GOT3 (cell line): ENCODE measurements at regions not wholly inside any gene's neighbourhood (a gene's known extent, or its start where the extent isn't known, plus 50 kb on each side); places are given as distances from the start of the nearest gene placed in this dataset.

Source experiments
- DNase-seq: peaks from one replicate; lab custom pipeline; 2025; ENCODE audit warnings: mixed read lengths; lab: John Stamatoyannopoulos, UW

GRCh38 chr2:103506812-103507211, 745.0 kb downstream of the TMEM182 start:
- DNase-seq: no peak

DNA sequence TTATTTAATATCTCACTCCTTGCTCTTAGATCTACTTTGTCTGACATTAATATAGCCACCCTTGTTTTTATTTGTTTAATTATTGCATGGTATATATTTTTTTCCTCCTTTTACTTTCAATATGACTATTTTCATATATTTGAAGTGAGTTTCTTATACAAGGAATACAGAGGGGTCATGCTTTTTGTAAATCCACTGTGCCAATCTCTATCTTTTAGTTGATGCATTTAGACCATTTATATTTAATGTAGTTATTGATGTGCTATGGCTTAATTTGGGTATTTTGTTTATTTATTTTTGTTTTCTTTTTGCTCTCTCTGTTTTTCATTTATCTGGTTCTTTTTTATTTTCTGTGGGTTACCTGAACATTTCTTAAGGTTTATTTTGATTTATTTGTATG, 750.6 kb downstream of the TMEM182 start:
- DNase-seq: no peak

GRCh38 chr2:103520547-103520946, 758.7 kb downstream of the TMEM182 start:
- no peak for DNase-seq

- DNase-seq: no peak
Observed at GRCh38 chr2:103525756-103526155, 763.9 kb downstream of the TMEM182 start.

DNA sequence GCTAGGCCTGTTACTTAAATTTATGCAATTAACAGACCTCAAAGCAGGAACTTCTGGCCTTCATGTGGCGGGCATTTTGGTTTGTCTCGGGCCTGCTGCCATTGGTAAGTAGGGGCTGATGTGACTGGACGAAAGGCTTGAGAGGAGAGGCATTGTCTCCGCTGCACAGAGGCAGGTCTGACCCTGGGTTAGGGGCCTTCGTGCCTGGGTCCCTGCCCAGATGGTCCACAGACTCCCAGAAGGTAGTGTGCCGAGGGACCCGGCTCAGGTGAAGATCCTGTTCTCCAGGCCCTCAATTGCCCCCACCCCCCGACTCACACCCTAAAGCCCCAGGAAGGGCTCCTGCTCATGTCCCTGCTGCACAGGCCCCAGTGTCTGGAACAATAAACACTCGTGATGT, 764.9 kb downstream of the TMEM182 start:
- DNase-seq: no peak

DNA sequence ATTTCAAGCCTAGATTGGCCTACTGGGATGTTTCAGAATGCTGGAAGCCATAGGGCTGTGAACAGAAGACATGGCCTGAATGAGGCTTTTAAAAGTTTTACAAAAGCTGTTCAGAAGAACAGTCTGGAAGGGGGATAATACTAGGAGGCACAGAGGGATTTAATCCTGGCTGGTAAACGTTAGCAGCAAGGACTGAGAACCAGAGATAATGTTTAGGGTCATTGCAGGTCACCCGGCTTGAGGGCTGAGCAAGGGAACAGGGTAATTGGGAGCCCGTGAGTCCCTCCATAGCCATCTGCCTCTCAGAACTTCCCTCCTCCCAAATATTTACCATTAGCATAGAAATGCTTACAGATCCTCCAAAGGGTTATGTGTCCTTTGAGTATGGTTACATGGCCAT, 765.4 kb downstream of the TMEM182 start:
- no peak for DNase-seq

DNA sequence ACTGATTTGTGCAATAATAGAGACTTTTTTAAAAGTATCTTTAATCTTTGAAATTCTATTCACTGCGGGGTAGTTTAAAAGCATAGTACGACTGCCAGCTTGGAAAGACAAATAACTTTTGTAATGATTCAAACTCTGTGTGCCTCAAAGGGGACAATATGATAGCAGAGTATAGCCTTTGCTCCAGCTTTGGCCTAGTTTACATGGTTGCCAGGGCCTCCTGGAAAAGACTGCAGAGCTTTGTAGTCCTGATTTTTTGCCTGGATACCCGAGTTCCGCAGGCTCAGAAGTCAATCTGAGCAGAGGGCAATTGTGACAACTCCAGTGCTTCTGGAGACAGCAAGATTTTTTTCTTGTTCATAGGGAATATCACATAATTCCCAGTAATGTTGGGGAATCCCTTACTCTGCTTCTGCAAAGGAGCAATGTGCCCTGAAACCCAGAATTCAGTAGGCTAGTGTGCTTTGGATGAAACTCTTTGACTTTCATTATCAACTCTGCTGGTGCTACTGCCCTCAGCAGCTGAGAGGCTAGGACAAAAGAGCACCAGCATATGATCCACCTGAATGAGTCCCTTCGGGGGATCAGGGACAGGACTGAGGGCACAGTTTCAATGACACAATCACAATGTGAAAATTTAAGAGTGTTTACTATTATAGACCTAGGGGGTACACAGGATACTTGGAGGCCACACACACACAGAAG, 768.1 kb downstream of the TMEM182 start:
- DNase-seq: no peak

- DNase-seq: no peak
Observed at GRCh38 chr2:103552775-103553174, 790.9 kb downstream of the TMEM182 start.

GRCh38 chr2:103594823-103595222, 833.0 kb downstream of the TMEM182 start:
- DNase-seq: no peak

GRCh38 chr2:103605071-103605780, 843.4 kb downstream of the TMEM182 start:
- DNase-seq: no peak

GRCh38 chr2:103615611-103616105, 853.8 kb downstream of the TMEM182 start:
- DNase-seq: no peak

- DNase-seq: no peak
Observed at GRCh38 chr2:103616891-103617290, 855.1 kb downstream of the TMEM182 start.

DNA sequence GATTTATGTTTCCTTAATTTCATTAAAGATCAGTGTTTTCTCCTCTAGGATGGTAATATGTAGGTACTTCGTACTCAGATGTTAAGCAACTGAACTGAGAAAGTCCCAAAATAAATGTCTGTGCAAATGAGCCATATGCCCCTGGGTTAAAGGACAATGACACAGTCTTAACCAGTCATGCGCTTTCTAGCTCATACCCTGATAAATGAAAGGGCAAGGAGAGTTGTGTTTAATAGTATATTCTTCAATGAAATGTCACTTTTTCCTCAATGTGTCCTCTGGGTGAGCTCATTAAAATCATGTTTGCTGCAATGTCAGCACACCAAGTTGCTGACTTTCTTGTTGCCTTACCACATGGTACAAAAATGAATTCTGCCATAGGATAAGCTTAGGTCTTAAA, 856.3 kb downstream of the TMEM182 start:
- DNase-seq: no peak

- no peak for DNase-seq
Observed at GRCh38 chr2:103627301-103627700, 865.5 kb downstream of the TMEM182 start.

DNA sequence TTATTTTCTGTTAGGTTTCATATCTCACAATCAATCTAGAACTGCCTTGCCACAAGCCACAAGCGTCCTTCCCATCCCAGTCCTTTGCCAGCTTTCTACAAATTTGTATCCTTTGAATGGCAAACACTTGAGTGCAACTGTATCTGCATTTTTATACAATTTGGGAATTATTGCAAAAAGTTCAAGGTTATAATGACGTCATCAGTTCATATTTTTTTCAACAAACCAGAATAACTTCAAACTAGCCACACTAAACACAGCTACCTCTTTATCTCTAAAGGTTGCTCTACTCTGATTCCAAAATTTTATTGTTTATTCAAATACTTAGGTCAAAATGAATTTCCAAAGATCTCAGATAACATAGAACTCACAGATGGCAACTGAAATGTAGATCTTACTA, 877.1 kb downstream of the TMEM182 start:
- DNase-seq: no peak

GRCh38 chr2:103656558-103656957, 894.7 kb downstream of the TMEM182 start:
- DNase-seq: no peak

GRCh38 chr2:103660519-103660918, 898.7 kb downstream of the TMEM182 start:
- DNase-seq: no peak

DNA sequence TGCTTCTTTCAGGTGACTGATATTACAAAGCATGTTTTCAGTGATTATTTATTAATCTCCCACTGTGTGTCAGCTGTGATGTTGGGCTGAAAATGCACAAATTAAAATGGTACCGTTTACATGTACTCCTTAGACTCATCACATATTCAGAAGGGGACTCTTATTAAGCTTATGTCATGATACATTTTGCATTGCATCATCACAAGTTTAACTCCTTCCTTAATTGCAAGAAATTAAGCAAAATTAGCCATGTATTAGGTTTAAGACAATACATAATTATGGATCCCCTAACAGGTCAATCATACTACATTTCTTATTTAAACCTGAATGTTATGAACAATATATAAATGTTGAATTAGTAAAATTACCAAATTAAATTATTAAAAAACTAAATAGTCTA, 899.1 kb downstream of the TMEM182 start:
- no peak for DNase-seq

DNA sequence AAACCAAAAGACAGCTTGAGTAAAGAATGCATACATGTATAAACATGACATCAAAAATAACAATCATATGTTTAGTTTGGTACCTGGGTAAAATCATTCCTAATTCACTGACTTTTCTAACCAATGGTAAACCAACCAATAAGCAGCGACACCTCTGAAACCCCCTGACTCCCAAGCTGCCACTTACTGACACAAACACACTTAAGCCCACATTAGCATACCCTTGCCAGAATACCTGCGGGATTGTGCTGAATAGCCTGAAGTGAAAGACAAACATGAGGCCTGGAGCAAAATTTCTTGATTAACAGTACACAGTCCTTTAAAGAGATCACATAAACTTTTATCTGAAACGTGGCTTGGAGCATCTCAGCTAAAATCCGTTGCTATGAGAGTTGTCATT, 902.9 kb downstream of the TMEM182 start:
- no peak for DNase-seq

- DNase-seq: no peak
Observed at GRCh38 chr2:103667335-103667884, 905.6 kb downstream of the TMEM182 start.

GRCh38 chr2:103669531-103669930, 907.7 kb downstream of the TMEM182 start:
- DNase-seq: no peak
